Epidermal melanocyte (primary cell): ENCODE measurements at regions not wholly inside any gene's neighbourhood (a gene's known extent, or its start where the extent isn't known, plus 50 kb on each side); places are given as distances from the start of the nearest gene placed in this dataset.
"Not testable (repeated sequence)": the region's sequence is repeated elsewhere in the genome, so short reads cannot be mapped to it uniquely, and the experiment has no call there.

Experiments used
- DNase-seq: peaks from one replicate; pipeline ENCODE4 v3.0.0; 2011; ENCODE audit warnings: low spot score; ENCODE audit not compliant: insufficient read length

GRCh38 chr13:86846501-86846900, 824.7 kb upstream of the SLITRK5 start:
- no peak for DNase-seq

- DNase-seq = no peak
Observed at GRCh38 chr13:86848716-86849115, 822.5 kb upstream of the SLITRK5 start.

- DNase-seq = no peak
Observed at GRCh38 chr13:86856991-86857390, 814.2 kb upstream of the SLITRK5 start.

- DNase-seq = no peak
Observed at GRCh38 chr13:86858216-86858615, 813.0 kb upstream of the SLITRK5 start.

- DNase-seq = no peak
Observed at GRCh38 chr13:86862137-86862536, 809.0 kb upstream of the SLITRK5 start.

GRCh38 chr13:86864376-86864775, 806.8 kb upstream of the SLITRK5 start:
- no peak for DNase-seq

GRCh38 chr13:86870444-86870843, 800.7 kb upstream of the SLITRK5 start:
- DNase-seq = no peak

- DNase-seq = no peak
Observed at GRCh38 chr13:86877441-86877840, 793.7 kb upstream of the SLITRK5 start.

GRCh38 chr13:86878781-86879180, 792.4 kb upstream of the SLITRK5 start:
- no peak for DNase-seq

- no peak for DNase-seq
Observed at GRCh38 chr13:86881390-86881789, 789.8 kb upstream of the SLITRK5 start.

- DNase-seq = no peak
Observed at GRCh38 chr13:86882107-86882506, 789.1 kb upstream of the SLITRK5 start.

- DNase-seq = no peak
Observed at GRCh38 chr13:86882835-86883234, 788.3 kb upstream of the SLITRK5 start.

GRCh38 chr13:86892330-86892729, 778.8 kb upstream of the SLITRK5 start:
- DNase-seq = no peak

GRCh38 chr13:86900906-86901305, 770.3 kb upstream of the SLITRK5 start:
- no peak for DNase-seq

- DNase-seq = no peak
Observed at GRCh38 chr13:86906127-86906874, 764.9 kb upstream of the SLITRK5 start.

GRCh38 chr13:86907156-86907555, 764.0 kb upstream of the SLITRK5 start:
- DNase-seq = no peak

GRCh38 chr13:86909318-86909717, 761.9 kb upstream of the SLITRK5 start:
- DNase-seq = no peak

GRCh38 chr13:86914757-86915156, 756.4 kb upstream of the SLITRK5 start:
- DNase-seq = no peak

- not testable (repeated sequence) for DNase-seq
Observed at GRCh38 chr13:86917438-86917837, 753.7 kb upstream of the SLITRK5 start.

- no peak for DNase-seq
Observed at GRCh38 chr13:86918682-86919081, 752.5 kb upstream of the SLITRK5 start.

GRCh38 chr13:86920961-86921360, 750.2 kb upstream of the SLITRK5 start:
- DNase-seq = no peak

GRCh38 chr13:86922936-86923335, 748.2 kb upstream of the SLITRK5 start:
- no peak for DNase-seq

- not testable (repeated sequence) for DNase-seq
Observed at GRCh38 chr13:86926916-86927315, 744.3 kb upstream of the SLITRK5 start.
